Dermis microvascular lymphatic vessel endothelial cell (primary cell): ENCODE measurements at regions not wholly inside any gene's neighbourhood (a gene's known extent, or its start where the extent isn't known, plus 50 kb on each side); places are given as distances from the start of the nearest gene placed in this dataset.

Experiments
- DNase-seq, 2 donors: peaks; one replicate each; pipeline versions ENCODE4 v3.0.0 to v3.0.0-alpha.2; 2010; ENCODE audit warnings: low read depth in 2 of 2

DNA sequence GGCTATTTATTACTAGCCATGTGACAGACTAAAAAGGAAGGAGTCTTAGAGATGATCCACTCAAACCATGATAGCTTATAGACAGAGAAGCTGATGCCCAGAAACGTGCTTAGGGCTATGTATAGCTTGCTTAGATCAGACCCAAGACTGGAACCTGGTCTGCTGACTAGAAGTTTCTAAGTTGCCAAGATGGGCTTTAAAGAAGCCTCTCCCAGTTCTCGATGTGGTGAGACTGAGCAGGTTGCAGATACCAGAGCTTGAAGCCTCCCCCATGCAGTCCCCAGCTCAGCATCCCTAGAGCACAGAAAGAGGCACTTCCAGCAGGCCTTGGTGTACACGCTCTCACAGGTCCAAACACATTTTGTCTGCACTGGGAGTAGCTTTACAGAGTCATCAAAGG lies 51.1 kb upstream of the ATP10B start:
- DNase-seq: no peak
